HepG2 (cell line): ENCODE measurements at regions not wholly inside any gene's neighbourhood (a gene's known extent, or its start where the extent isn't known, plus 50 kb on each side); places are given as distances from the start of the nearest gene placed in this dataset.

ENCODE experiments used
- ATAC-seq: fragments of 200-7000 bp; cut with Tn5 transposase; 3 replicates; pipeline ENCODE4 v1.9.1; 2020; ENCODE audit warnings: mild to moderate bottlenecking, moderate library complexity
- BruUV-seq: library from RNA; stranded (reverse); fragments of 400-500 nt; replicated peaks from 2 replicates; lab custom pipeline; 2021; lab: Mats Ljungman, UMichigan
- CTCF ChIA-PET: fragments of 300-600 bp; formaldehyde crosslinking; extraction: SDS; loops from one replicate; lab custom pipeline; 2021; ENCODE audit warnings: low total read pairs, inconsistent platforms, low intra/inter-chr PET ratio; lab: Yijun Ruan, JAX
- POLR2A ChIA-PET: fragments of 350-600 bp; sonication (Branson Sonifier 250); formaldehyde crosslinking; loops from one replicate; lab custom pipeline; 2020; ENCODE audit warnings: antibody characterized with exemption, inconsistent platforms; lab: Yijun Ruan, JAX
- DNase-seq: peaks from one replicate; pipeline ENCODE4 v3.0.0-alpha.2; 2015; ENCODE audit warnings: low spot score
- FAIRE-seq: peaks from 3 replicates; lab custom pipeline; 2011; peaks lifted over from hg19 to GRCh38; lab: Jason Lieb, UNC
- H2AFZ ChIP-seq: one replicate; pipeline ENCODE4 v1.6.1; 2011; ENCODE audit warnings: low read length, inconsistent platforms
- H3K27ac ChIP-seq: fragments of 300-600 bp; 3 replicates; pipeline ENCODE4 v1.8.0; 2011; ENCODE audit warnings: mixed run types, mild to moderate bottlenecking, mixed read lengths, low read length, inconsistent platforms; ENCODE audit not compliant: insufficient read depth; ENCODE audit errors: extremely low read length
- H3K27me3 ChIP-seq, 2 experiments: fragments of 200-600 bp in 1 of 2; 2 replicates in 1 of 2; 3 replicates in 1 of 2; pipeline versions ENCODE4 v1.6.0 to v1.8.0; 2011; ENCODE audit warnings: low read length in 2 of 2, mild to moderate bottlenecking in 2 of 2, moderate library complexity in 2 of 2, inconsistent platforms in 1 of 2; ENCODE audit not compliant: insufficient read depth in 2 of 2, control insufficient read depth in 1 of 2
- H3K36me3 ChIP-seq, 2 experiments: fragments of 200-600 bp in 1 of 2; replicated peaks in 1 of 2; 2 replicates in 1 of 2; 3 replicates in 1 of 2; pipeline versions ENCODE4 v1.5.1 to v1.8.0; 2011; ENCODE audit warnings: low read length in 2 of 2, inconsistent platforms in 1 of 2; ENCODE audit not compliant: insufficient read depth in 2 of 2, control insufficient read depth in 1 of 2
- H3K4me1 ChIP-seq: 2 replicates; pipeline ENCODE4 v1.5.1; 2012; ENCODE audit warnings: low read length, inconsistent platforms; ENCODE audit not compliant: insufficient read depth
- H3K4me2 ChIP-seq: 2 replicates; pipeline ENCODE4 v1.6.0; 2011; ENCODE audit warnings: low read depth, low read length, inconsistent platforms
- H3K4me3 ChIP-seq, 3 experiments: fragments of 200-600 bp in 1 of 3; sonication (generic), shearing (Covaris generic) in 1 of 3; replicated peaks in 1 of 3; 2 replicates each; pipeline ENCODE4 v1.5.1; 2011 to 2016; ENCODE audit warnings: low read length in 3 of 3, inconsistent platforms in 2 of 3, low read depth in 2 of 3, mild to moderate bottlenecking in 2 of 3, control low read depth in 1 of 3, mixed read lengths in 1 of 3; ENCODE audit not compliant: insufficient read depth in 1 of 3
- H3K79me2 ChIP-seq: one replicate; pipeline ENCODE4 v1.6.1; 2011; ENCODE audit warnings: low read length, inconsistent platforms; ENCODE audit not compliant: insufficient read depth
- H3K9ac ChIP-seq: 2 replicates; pipeline ENCODE4 v1.6.0; 2011; ENCODE audit warnings: mild to moderate bottlenecking, low read depth, low read length, inconsistent platforms; ENCODE audit not compliant: insufficient read depth
- H3K9me3 ChIP-seq: 2 replicates; pipeline ENCODE4 v1.5.1; 2012; ENCODE audit warnings: mild to moderate bottlenecking, low read length
- H4K20me1 ChIP-seq: 2 replicates; pipeline ENCODE4 v1.6.0; 2011; ENCODE audit warnings: inconsistent platforms, mild to moderate bottlenecking, low read length, moderate library complexity; ENCODE audit not compliant: insufficient read depth
- ATF6 ChIP-seq: sonication (generic); formaldehyde crosslinking; conservative IDR thresholded peaks from 2 replicates; pipeline ENCODE4 v1.4.0; 2020; ENCODE audit warnings: missing genetic modification reagents
- EEA1 ChIP-seq: sonication (generic); formaldehyde crosslinking; IDR thresholded peaks from 2 replicates; pipeline ENCODE4 v1.5.1; 2020; ENCODE audit warnings: mild to moderate bottlenecking, missing genetic modification reagents, borderline replicate concordance
- HMG20A ChIP-seq: IDR thresholded peaks from 2 replicates; pipeline ENCODE4 v1.6.1; 2016; ENCODE audit warnings: borderline replicate concordance
- SIN3A ChIP-seq: IDR thresholded peaks from 2 replicates; pipeline ENCODE4 v1.6.1; 2011; ENCODE audit warnings: low read depth, mild to moderate bottlenecking, control low read depth, low read length, borderline replicate concordance
- SNAPC4 ChIP-seq: sonication (generic); formaldehyde crosslinking; IDR thresholded peaks from 2 replicates; pipeline ENCODE4 v1.4.0; 2020; ENCODE audit warnings: mild to moderate bottlenecking, missing genetic modification reagents
- ZNF34 ChIP-seq: sonication (generic); formaldehyde crosslinking; IDR thresholded peaks from 2 replicates; pipeline ENCODE4 v1.4.0; 2020; ENCODE audit warnings: mild to moderate bottlenecking, missing genetic modification reagents, borderline replicate concordance
- ZNF496 ChIP-seq: sonication (generic); formaldehyde crosslinking; IDR thresholded peaks from 2 replicates; pipeline ENCODE4 v1.8.1; 2023; ENCODE audit warnings: mild to moderate bottlenecking, moderate library complexity, missing genetic modification reagents; ENCODE audit not compliant: insufficient replicate concordance
- ZNF589 ChIP-seq: sonication (generic); formaldehyde crosslinking; conservative IDR thresholded peaks from 2 replicates; pipeline ENCODE4 v1.8.0; 2022; ENCODE audit warnings: mild to moderate bottlenecking, moderate library complexity, missing genetic modification reagents
- WGBS: methylation state at CpG from one replicate; pipeline ENCODE4 v1.1.6; 2017; ENCODE audit warnings: low lambda C conversion rate; 5-methylcytosine and 5-hydroxymethylcytosine counted together
- in situ Hi-C: cut with HindIII; loops from 2 replicates; pipeline ENCODE4 v1.10.0; 2017; ENCODE audit warnings: low pct_unique_long_range_greater_than_20kb; ENCODE audit not compliant: extremely low pct_ligation_motif_present
- intact Hi-C: fragments of 100-400 bp; cut with micrococcal nuclease; formaldehyde crosslinking; loops from one replicate; pipeline ENCODE4 v1.10.0; 2022; ENCODE audit not compliant: unreplicated experiment
- TF ChIP-seq, protein P1 (sequence below): sonication (generic); formaldehyde crosslinking; IDR thresholded peaks from 2 replicates; pipeline ENCODE4 v1.8.0; 2022; ENCODE audit warnings: mild to moderate bottlenecking, missing genetic modification reagents; ENCODE audit not compliant: insufficient replicate concordance

DNA sequence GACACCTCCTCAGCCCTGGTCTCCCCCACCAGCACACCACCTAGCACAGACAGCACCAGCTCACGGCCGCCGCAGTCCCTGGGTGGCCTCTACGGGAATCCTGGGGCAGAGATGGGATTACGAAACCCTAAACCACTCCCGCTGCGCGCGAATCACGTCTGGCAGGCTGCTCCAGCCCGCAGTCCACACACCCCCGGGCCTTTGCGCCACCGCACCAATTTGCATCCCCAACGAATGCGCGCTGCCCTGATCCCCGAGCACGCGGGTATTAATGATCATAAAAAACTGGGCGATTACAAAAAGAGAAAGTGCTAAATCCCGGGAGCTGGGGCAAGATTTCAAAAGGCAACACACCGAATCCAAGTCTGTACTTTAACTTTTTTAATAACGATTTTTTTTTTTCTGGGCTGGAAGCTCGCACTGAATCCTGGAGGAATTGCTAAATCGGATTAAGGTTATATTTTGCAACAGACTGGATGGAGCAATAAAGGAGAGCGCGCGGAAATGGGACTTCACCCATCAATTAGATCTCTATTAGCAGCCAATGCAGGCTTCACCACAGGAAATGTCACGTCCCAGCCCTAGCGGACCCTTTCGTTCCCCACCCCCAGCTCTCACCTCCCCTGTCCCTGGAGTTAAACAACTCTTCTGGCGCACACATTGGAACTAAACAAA is 69.8 kb upstream of the TMEM33 start (continued):
- TF ChIP-seq SNAPC4 (CRISPR knock-in tag) = no peak

DNA sequence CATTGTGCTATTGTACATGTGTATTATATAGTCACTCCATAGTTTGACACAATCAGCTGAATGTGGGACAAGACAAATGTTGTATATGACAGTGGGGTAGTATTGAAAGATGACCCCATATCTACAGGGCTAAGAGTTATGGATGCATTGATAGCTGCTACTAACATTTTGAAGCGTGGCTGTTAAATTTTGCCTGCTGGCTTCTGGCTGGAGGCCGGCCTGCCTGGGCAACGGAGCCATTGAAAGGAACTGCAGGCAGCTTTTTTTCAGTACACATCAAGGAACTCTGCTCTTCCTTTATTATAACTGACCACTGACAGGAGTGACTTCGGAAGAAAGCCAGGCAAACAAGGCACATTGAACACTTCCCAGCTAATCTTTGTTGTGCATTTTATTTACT is 76.1 kb upstream of the TMEM33 start:
- no peaks in the 10 kb centered on the region for H3K4me1 ChIP-seq
- in situ Hi-C loops = no loop called here
- H3K4me3 ChIP-seq = no peak overlapping the region
- intact Hi-C loops = no loop called here
- no peaks in the 10 kb centered on the region for H3K9me3 ChIP-seq
- H3K36me3 ChIP-seq = no peaks in the 10 kb centered on the region
- ChIA-PET POLR2A (no interaction called here), CTCF (no interaction called here)
- WGBS = 6% methylated on average over 4 of the region's 4 CpGs
- FAIRE-seq (no peak), ATAC-seq (no peak), DNase-seq (no peak)
- BruUV-seq = no TSS peak
- no peak overlapping the region for H3K4me2 ChIP-seq
- H3K9ac ChIP-seq = no peak overlapping the region
- TF ChIP-seq, protein P1, sequence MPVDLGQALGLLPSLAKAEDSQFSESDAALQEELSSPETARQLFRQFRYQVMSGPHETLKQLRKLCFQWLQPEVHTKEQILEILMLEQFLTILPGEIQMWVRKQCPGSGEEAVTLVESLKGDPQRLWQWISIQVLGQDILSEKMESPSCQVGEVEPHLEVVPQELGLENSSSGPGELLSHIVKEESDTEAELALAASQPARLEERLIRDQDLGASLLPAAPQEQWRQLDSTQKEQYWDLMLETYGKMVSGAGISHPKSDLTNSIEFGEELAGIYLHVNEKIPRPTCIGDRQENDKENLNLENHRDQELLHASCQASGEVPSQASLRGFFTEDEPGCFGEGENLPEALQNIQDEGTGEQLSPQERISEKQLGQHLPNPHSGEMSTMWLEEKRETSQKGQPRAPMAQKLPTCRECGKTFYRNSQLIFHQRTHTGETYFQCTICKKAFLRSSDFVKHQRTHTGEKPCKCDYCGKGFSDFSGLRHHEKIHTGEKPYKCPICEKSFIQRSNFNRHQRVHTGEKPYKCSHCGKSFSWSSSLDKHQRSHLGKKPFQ (CRISPR knock-in tag) = no peak
- TF ChIP-seq EEA1 (no peak), ZNF496 (CRISPR knock-in tag) (no peak), ZNF34 (CRISPR knock-in tag) (no peak), ZNF589 (no peak), SIN3A (no peak), HMG20A (CRISPR knock-in tag) (no peak), ATF6 (CRISPR knock-in tag) (no peak)
- H3K27me3 ChIP-seq = peaks cover 0 to 16% of the 10 kb centered on the region in 2 experiments; a peak in 2 of 5 replicates
- no peaks in the 10 kb centered on the region for H3K79me2 ChIP-seq
- H3K27ac ChIP-seq = no peak overlapping the region
- H2AFZ ChIP-seq = no peak overlapping the region
- H4K20me1 ChIP-seq = no peaks in the 10 kb centered on the region
